ENCODE measurements at regions not wholly inside any gene's neighbourhood (a gene's known extent, or its start where the extent isn't known, plus 50 kb on each side); places are given as distances from the start of the nearest gene placed in this dataset.

GRCh38 chr10:111972109-111972508 lies 211.5 kb downstream of the GPAM start:
- POLR2A ChIA-PET (ENCODE audit: unreplicated experiment): no interaction called here
- DNase-seq: no peak

DNA sequence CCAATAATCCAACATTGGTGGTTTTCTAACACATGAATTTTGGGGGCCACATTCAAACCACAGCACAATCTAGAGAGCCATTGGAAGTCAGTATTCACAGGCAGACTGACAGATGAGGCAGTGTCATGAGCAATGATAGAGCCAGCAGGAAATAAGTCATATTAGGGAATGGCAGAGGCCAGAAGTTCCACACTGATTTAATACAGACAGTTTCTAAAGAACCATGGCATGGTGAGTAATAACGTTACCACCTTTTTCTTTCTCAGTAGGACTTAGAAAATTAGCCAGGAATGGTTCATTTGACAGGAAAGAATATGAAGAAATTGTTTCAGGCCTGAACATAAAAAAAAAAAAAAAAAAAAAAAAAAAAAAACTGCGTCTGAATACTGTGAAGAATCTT lies 210.3 kb downstream of the GPAM start:
- intact Hi-C loops (cut with micrococcal nuclease; ENCODE audit: unreplicated experiment): no loop called here
- H3K27ac ChIP-seq: no peak overlapping the region
- no peak for DNase-seq
- no TSS peak for BruUV-seq (replicated peaks)
- no peaks in the 10 kb centered on the region for H3K9me2 ChIP-seq (ENCODE audit: insufficient read depth)
- H3F3A ChIP-seq (ENCODE audit: insufficient read depth, low read depth): no peaks in the 10 kb centered on the region
- no peaks in the 10 kb centered on the region for H3K9me3 ChIP-seq (ENCODE audit: insufficient read depth, low read depth)
- ChIA-PET POLR2A (ENCODE audit: unreplicated experiment) (no interaction called here), CTCF (no interaction called here)
- H3K4me1 ChIP-seq (replicated peaks; ENCODE audit: insufficient read depth): no peaks in the 10 kb centered on the region
- H3K4me3 ChIP-seq: no peak overlapping the region
- H4K20me1 ChIP-seq (ENCODE audit: insufficient read depth): no peaks in the 10 kb centered on the region
- no peaks in the 10 kb centered on the region for H3K36me3 ChIP-seq (ENCODE audit: low read depth)
- no peaks in the 10 kb centered on the region for H3K79me2 ChIP-seq (ENCODE audit: low read depth)
- no peak overlapping the region for H2AFZ ChIP-seq
- no peak for TF ChIP-seq CTCF (conservative IDR thresholded peaks at IDR 0.05)
- no peak for TF ChIP-seq EZH2 (IDR thresholded peaks at IDR 0.05; ENCODE audit: low read depth)
- no peak overlapping the region for H3K4me2 ChIP-seq
- H3K27me3 ChIP-seq (ENCODE audit: insufficient read depth, low read depth): no peaks in the 10 kb centered on the region

More at GRCh38 chr10:111972109-111972508, 211.5 kb downstream of the GPAM start:
- Histone ChIP-seq H3K79me2 (ENCODE audit: low read depth) (no peaks in the 10 kb centered on the region), H3K27me3 (ENCODE audit: insufficient read depth, low read depth) (no peaks in the 10 kb centered on the region), H3K4me1 (replicated peaks; ENCODE audit: insufficient read depth) (no peaks in the 10 kb centered on the region), H3K4me2 (no peak overlapping the region), H3K27ac (no peak overlapping the region), H3K9me2 (ENCODE audit: insufficient read depth) (no peaks in the 10 kb centered on the region), H3F3A (ENCODE audit: insufficient read depth, low read depth) (no peaks in the 10 kb centered on the region), H4K20me1 (ENCODE audit: insufficient read depth) (no peaks in the 10 kb centered on the region), H3K9me3 (ENCODE audit: insufficient read depth, low read depth) (no peaks in the 10 kb centered on the region), H3K4me3 (no peak overlapping the region), H2AFZ (no peak overlapping the region), H3K36me3 (ENCODE audit: low read depth) (no peaks in the 10 kb centered on the region)
- CTCF ChIA-PET: no interaction called here
- intact Hi-C loops (cut with micrococcal nuclease; ENCODE audit: unreplicated experiment): no loop called here
- no TSS peak for BruUV-seq (replicated peaks)
- TF ChIP-seq EZH2 (IDR thresholded peaks at IDR 0.05; ENCODE audit: low read depth) (no peak), CTCF (conservative IDR thresholded peaks at IDR 0.05) (no peak)

GRCh38 chr10:111973826-111974225 lies 209.7 kb downstream of the GPAM start:
- Histone ChIP-seq H3K9me2 (ENCODE audit: insufficient read depth) (no peaks in the 10 kb centered on the region), H3K27ac (no peak overlapping the region), H3K27me3 (ENCODE audit: insufficient read depth, low read depth) (no peaks in the 10 kb centered on the region), H3F3A (ENCODE audit: insufficient read depth, low read depth) (no peaks in the 10 kb centered on the region), H3K79me2 (ENCODE audit: low read depth) (no peaks in the 10 kb centered on the region), H4K20me1 (ENCODE audit: insufficient read depth) (no peaks in the 10 kb centered on the region), H3K4me1 (replicated peaks; ENCODE audit: insufficient read depth) (no peaks in the 10 kb centered on the region), H3K4me3 (no peak overlapping the region), H2AFZ (no peak overlapping the region), H3K4me2 (no peak overlapping the region), H3K9me3 (ENCODE audit: insufficient read depth, low read depth) (no peaks in the 10 kb centered on the region), H3K36me3 (ENCODE audit: low read depth) (no peaks in the 10 kb centered on the region)
- DNase-seq: no peak
- intact Hi-C loops (cut with micrococcal nuclease; ENCODE audit: unreplicated experiment): no loop called here
- no TSS peak for BruUV-seq (replicated peaks)
- ChIA-PET CTCF (no interaction called here), POLR2A (ENCODE audit: unreplicated experiment) (no interaction called here)
- TF ChIP-seq EZH2 (IDR thresholded peaks at IDR 0.05; ENCODE audit: low read depth) (no peak), CTCF (conservative IDR thresholded peaks at IDR 0.05) (no peak)
